CD4-positive, alpha-beta T cell (primary cell): ENCODE measurements at regions not wholly inside any gene's neighbourhood (a gene's known extent, or its start where the extent isn't known, plus 50 kb on each side); places are given as distances from the start of the nearest gene placed in this dataset.

Source experiments
- ATAC-seq: fragments of 200-7000 bp; cut with Tn5 transposase; one replicate; pipeline ENCODE4 v1.10.0; 2022; ENCODE audit warnings: mild to moderate bottlenecking; ENCODE audit not compliant: poor library complexity
- CTCF ChIA-PET: fragments of 350-600 bp; sonication (Branson Sonifier 250); formaldehyde crosslinking; loops from one replicate; lab custom pipeline; 2021; ENCODE audit warnings: antibody characterized with exemption, inconsistent platforms; lab: Charles Lee
- POLR2A ChIA-PET: fragments of 350-600 bp; sonication (Branson Sonifier 250); formaldehyde crosslinking; loops from one replicate; lab custom pipeline; 2021; ENCODE audit warnings: antibody characterized with exemption, inconsistent platforms; lab: Charles Lee
- DNase-seq, 14 experiments: peaks; one replicate each; pipeline ENCODE4 v3.0.0-alpha.2; 2013 to 2020; ENCODE audit warnings: mixed read lengths in 2 of 14
- H3K27ac ChIP-seq, 2 donors: one replicate each; pipeline versions ENCODE4 v1.5.1 to v1.7.0; 2013; ENCODE audit warnings: low read length in 2 of 2, low read depth in 1 of 2, mild to moderate bottlenecking in 1 of 2
- H3K27me3 ChIP-seq, 2 experiments: 1 replicate in 1 of 2; 2 replicates in 1 of 2; pipeline versions ENCODE4 v1.6.1 to v1.7.0; 2013; ENCODE audit warnings: low read length in 2 of 2, control low read depth in 1 of 2, mild to moderate bottlenecking in 1 of 2, moderate library complexity in 1 of 2; ENCODE audit not compliant: insufficient read depth in 2 of 2, control insufficient read depth in 1 of 2
- H3K36me3 ChIP-seq: one replicate; pipeline ENCODE4 v1.6.1; 2013; ENCODE audit warnings: low read length, control low read depth; ENCODE audit not compliant: insufficient read depth
- H3K4me1 ChIP-seq: one replicate; pipeline ENCODE4 v1.6.1; 2013; ENCODE audit warnings: low read length, control low read depth; ENCODE audit not compliant: insufficient read depth
- H3K4me3 ChIP-seq: one replicate; pipeline ENCODE4 v1.5.1; 2013; ENCODE audit warnings: mild to moderate bottlenecking, low read length, moderate library complexity
- H3K9me3 ChIP-seq, 2 experiments: 1 replicate in 1 of 2; 2 replicates in 1 of 2; pipeline versions ENCODE4 v1.6.1 to v1.7.0; 2013; ENCODE audit warnings: low read length in 2 of 2, mild to moderate bottlenecking in 2 of 2, control low read depth in 1 of 2, moderate library complexity in 1 of 2; ENCODE audit not compliant: control insufficient read depth in 1 of 2, insufficient read depth in 1 of 2
- H3K27ac Mint-ChIP-seq: one replicate; pipeline ENCODE4 v1.8.0; 2020; ENCODE audit warnings: mixed read lengths
- H3K27me3 Mint-ChIP-seq: one replicate; pipeline ENCODE4 v1.8.0; 2021; ENCODE audit warnings: mixed read lengths
- H3K36me3 Mint-ChIP-seq: one replicate; pipeline ENCODE4 v1.8.0; 2021; ENCODE audit warnings: low read depth, mixed read lengths
- H3K4me1 Mint-ChIP-seq: one replicate; pipeline ENCODE4 v1.8.0; 2021; ENCODE audit warnings: low read depth, mixed read lengths
- H3K4me3 Mint-ChIP-seq: one replicate; pipeline ENCODE4 v1.8.0; 2020; ENCODE audit warnings: mild to moderate bottlenecking, mixed read lengths
- H3K9me3 Mint-ChIP-seq: one replicate; pipeline ENCODE4 v1.8.0; 2020; ENCODE audit warnings: mixed read lengths
- intact Hi-C, 2 experiments: fragments of 100-400 bp; cut with DNase I in 1 of 2; cut with micrococcal nuclease in 1 of 2; formaldehyde crosslinking; loops; one replicate each; pipeline versions ENCODE4 v1.15.1 to v1.9.0; 2023 to 2025; cut with DNase I, micrococcal nuclease
- TF ChIP-seq, protein P1 (sequence below): fragments of 200-600 bp; IDR thresholded peaks from one replicate; pipeline ENCODE4 v1.8.0; 2022; ENCODE audit warnings: antibody characterized with exemption, mild to moderate bottlenecking

DNA sequence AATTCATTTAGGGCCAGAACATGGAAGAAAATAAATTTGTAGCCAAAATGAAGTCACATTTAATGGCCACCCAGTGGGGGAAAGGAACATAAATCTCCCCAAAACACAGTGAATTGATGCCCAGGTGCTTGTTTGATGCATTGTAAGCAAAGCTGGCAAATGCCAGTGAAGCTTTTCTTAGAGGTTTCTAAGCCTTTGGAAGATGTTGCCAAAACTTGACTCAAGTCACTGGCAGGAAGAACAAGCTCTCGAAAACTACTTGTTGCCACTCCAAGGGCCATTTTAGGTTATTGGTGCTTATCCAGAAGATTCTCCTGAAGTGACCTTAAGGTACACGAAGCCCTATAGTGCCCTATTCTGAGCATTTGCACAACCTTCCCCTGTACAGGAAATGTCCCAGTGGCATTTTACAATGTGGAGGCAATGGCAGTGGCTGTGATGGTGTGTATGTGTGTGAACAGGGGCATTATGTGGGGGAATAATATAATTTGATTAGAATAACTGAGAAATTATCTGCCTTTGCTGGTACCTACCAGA lies 89.5 kb upstream of the NOVA1 start:
- CTCF ChIA-PET: no interaction called here
- H3K4me3 Mint-ChIP-seq: no peak overlapping the region
- ATAC-seq (no peak), DNase-seq (no peak)
- intact Hi-C loops: no loop called here
- Histone ChIP-seq H3K9me3 (peaks cover 0 to 8% of the 10 kb centered on the region in 2 experiments), H3K27ac (no peak overlapping the region), H3K27me3 (no peaks in the 10 kb centered on the region), H3K4me1 (no peaks in the 10 kb centered on the region), H3K4me3 (no peak overlapping the region), H3K36me3 (no peaks in the 10 kb centered on the region)
- no peaks in the 10 kb centered on the region for H3K36me3 Mint-ChIP-seq
- no peaks in the 10 kb centered on the region for H3K4me1 Mint-ChIP-seq
- H3K27me3 Mint-ChIP-seq: no peaks in the 10 kb centered on the region
- POLR2A ChIA-PET: no interaction called here
- TF ChIP-seq, protein P1, sequence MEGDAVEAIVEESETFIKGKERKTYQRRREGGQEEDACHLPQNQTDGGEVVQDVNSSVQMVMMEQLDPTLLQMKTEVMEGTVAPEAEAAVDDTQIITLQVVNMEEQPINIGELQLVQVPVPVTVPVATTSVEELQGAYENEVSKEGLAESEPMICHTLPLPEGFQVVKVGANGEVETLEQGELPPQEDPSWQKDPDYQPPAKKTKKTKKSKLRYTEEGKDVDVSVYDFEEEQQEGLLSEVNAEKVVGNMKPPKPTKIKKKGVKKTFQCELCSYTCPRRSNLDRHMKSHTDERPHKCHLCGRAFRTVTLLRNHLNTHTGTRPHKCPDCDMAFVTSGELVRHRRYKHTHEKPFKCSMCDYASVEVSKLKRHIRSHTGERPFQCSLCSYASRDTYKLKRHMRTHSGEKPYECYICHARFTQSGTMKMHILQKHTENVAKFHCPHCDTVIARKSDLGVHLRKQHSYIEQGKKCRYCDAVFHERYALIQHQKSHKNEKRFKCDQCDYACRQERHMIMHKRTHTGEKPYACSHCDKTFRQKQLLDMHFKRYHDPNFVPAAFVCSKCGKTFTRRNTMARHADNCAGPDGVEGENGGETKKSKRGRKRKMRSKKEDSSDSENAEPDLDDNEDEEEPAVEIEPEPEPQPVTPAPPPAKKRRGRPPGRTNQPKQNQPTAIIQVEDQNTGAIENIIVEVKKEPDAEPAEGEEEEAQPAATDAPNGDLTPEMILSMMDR: no peak
- H3K9me3 Mint-ChIP-seq: peaks cover 20% of the 10 kb centered on the region
- H3K27ac Mint-ChIP-seq: no peak overlapping the region

DNA sequence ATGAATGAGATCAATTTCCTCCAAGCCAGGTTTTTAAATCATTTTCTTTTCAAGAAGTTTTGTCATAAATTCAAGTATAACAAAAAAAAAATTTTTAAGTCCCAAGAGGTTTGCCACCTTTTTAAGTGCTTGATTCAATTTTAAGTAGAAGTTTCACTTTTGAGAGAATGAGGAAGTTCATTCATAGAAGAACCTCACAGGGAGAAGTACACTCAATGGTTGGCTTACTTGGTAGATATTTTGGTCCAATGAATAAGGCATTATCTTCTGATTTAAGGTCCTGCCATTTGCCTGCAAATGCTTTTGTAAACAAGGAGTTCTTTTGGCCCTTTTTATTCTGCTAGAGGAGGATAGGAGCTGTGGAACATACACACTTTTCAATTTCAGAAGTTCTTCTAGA lies 96.7 kb upstream of the NOVA1 start:
- intact Hi-C loops: no loop called here

DNA sequence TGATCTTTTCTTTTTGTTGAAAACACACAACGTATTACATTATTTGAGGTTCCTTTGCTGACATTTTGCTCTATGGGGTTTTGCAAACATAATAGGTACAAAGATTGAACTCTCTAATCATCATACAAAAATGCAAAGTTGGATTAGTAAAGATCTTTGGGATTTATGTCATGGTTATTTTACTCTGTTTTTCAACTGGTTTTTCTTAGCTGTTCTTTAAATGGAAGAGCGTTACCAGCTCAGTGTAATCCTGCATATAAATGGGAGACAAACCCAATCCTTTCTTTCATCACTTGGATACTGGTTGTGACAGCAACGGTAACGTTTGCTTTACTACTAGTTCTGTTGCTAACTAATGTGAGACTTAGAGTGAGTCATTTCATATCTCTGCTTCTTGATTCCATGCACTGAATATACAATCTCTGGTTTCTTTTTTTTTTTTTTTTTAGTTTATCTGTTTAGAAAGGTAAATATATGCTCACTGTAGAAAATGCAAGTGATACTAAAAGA lies 104.9 kb upstream of the NOVA1 start:
- ATAC-seq (no peak), DNase-seq (no peak)
- TF ChIP-seq, protein P1: no peak
- ChIA-PET POLR2A (no interaction called here), CTCF (no interaction called here)
- H3K4me1 ChIP-seq: no peaks in the 10 kb centered on the region
- intact Hi-C loops: no loop called here
- H3K9me3 ChIP-seq: peaks cover 0 to 4% of the 10 kb centered on the region in 2 experiments
- H3K27me3 ChIP-seq: no peaks in the 10 kb centered on the region
- no peak overlapping the region for H3K4me3 ChIP-seq
- H3K36me3 ChIP-seq: no peaks in the 10 kb centered on the region
- Mint-ChIP-seq H3K27ac (no peak overlapping the region), H3K36me3 (no peaks in the 10 kb centered on the region), H3K9me3 (peaks cover 16% of the 10 kb centered on the region), H3K4me3 (no peak overlapping the region), H3K27me3 (no peaks in the 10 kb centered on the region), H3K4me1 (no peaks in the 10 kb centered on the region)
- no peak overlapping the region for H3K27ac ChIP-seq

More for the DNA sequence above, 96.7 kb upstream of the NOVA1 start:
- Mint-ChIP-seq H3K27me3 (no peaks in the 10 kb centered on the region), H3K4me1 (no peaks in the 10 kb centered on the region), H3K9me3 (peaks cover 31% of the 10 kb centered on the region), H3K4me3 (no peak overlapping the region), H3K27ac (no peak overlapping the region), H3K36me3 (no peaks in the 10 kb centered on the region)
- Histone ChIP-seq H3K4me1 (no peaks in the 10 kb centered on the region), H3K4me3 (no peak overlapping the region), H3K36me3 (no peaks in the 10 kb centered on the region), H3K9me3 (peaks cover 0 to 3% of the 10 kb centered on the region in 2 experiments), H3K27me3 (no peaks in the 10 kb centered on the region), H3K27ac (no peak overlapping the region)
- DNase-seq: no peak
- ChIA-PET CTCF (no interaction called here), POLR2A (no interaction called here)
- ATAC-seq: no peak
- TF ChIP-seq, protein P1: no peak
